Stimulated activated CD4-positive, alpha-beta T cell treated with anti-CD3 and anti-CD28 coated beads, Interleukin-15, amount 100 ng/mL, for 24 hours (primary cell): ENCODE measurements at regions not wholly inside any gene's neighbourhood (a gene's known extent, or its start where the extent isn't known, plus 50 kb on each side); places are given as distances from the start of the nearest gene placed in this dataset.
"Not testable (repeated sequence)": the region's sequence is repeated elsewhere in the genome, so short reads cannot be mapped to it uniquely, and the experiment has no call there.

ENCODE experiments used
- DNase-seq: peaks from one replicate; pipeline ENCODE4 v3.0.0-alpha.2; 2020

GRCh38 chr5:58294598-58295305 lies 165.1 kb downstream of the PLK2 start:
- DNase-seq: no peak

- DNase-seq: not testable (repeated sequence)
Measured at GRCh38 chr5:58288275-58288674, 171.6 kb downstream of the PLK2 start.

GRCh38 chr5:58286741-58287140 lies 173.1 kb downstream of the PLK2 start:
- DNase-seq: no peak

- no peak for DNase-seq
Measured at GRCh38 chr5:58285900-58286299, 174.0 kb downstream of the PLK2 start.

- DNase-seq: no peak
Measured at GRCh38 chr5:58284886-58285285, 175.0 kb downstream of the PLK2 start.

- no peak for DNase-seq
Measured at GRCh38 chr5:58281189-58281588, 178.7 kb downstream of the PLK2 start.

- DNase-seq: no peak
Measured at GRCh38 chr5:58279259-58279658, 180.6 kb downstream of the PLK2 start.

GRCh38 chr5:58276431-58276830 lies 183.5 kb downstream of the PLK2 start:
- DNase-seq: no peak

GRCh38 chr5:58275516-58275915 lies 184.4 kb downstream of the PLK2 start:
- DNase-seq: no peak

- DNase-seq: no peak
Measured at GRCh38 chr5:58274191-58274590, 185.7 kb downstream of the PLK2 start.

GRCh38 chr5:58273711-58274110 lies 186.2 kb downstream of the PLK2 start:
- no peak for DNase-seq

- DNase-seq: no peak
Measured at GRCh38 chr5:58268268-58268667, 191.6 kb downstream of the PLK2 start.

- no peak for DNase-seq
Measured at GRCh38 chr5:58266402-58266801, 193.5 kb downstream of the PLK2 start.

- no peak for DNase-seq
Measured at GRCh38 chr5:58265246-58265930, 194.5 kb downstream of the PLK2 start.

GRCh38 chr5:58264276-58264675 lies 195.6 kb downstream of the PLK2 start:
- no peak for DNase-seq

GRCh38 chr5:58263296-58263695 lies 196.6 kb downstream of the PLK2 start:
- DNase-seq: no peak

- no peak for DNase-seq
Measured at GRCh38 chr5:58262226-58262625, 197.7 kb downstream of the PLK2 start.

GRCh38 chr5:58261605-58262004 lies 198.3 kb downstream of the PLK2 start:
- DNase-seq: no peak

GRCh38 chr5:58260243-58260642 lies 199.6 kb downstream of the PLK2 start:
- no peak for DNase-seq

- DNase-seq: no peak
Measured at GRCh38 chr5:58259685-58260152, 200.2 kb downstream of the PLK2 start.

GRCh38 chr5:58258984-58259684 lies 200.8 kb downstream of the PLK2 start:
- DNase-seq: no peak

GRCh38 chr5:58255970-58256369 lies 203.9 kb downstream of the PLK2 start:
- DNase-seq: no peak

GRCh38 chr5:58255386-58255785 lies 204.5 kb downstream of the PLK2 start:
- DNase-seq: no peak

GRCh38 chr5:58248221-58248620 lies 211.7 kb downstream of the PLK2 start:
- no peak for DNase-seq
